ENCODE measurements at regions not wholly inside any gene's neighbourhood (a gene's known extent, or its start where the extent isn't known, plus 50 kb on each side); places are given as distances from the start of the nearest gene placed in this dataset.

DNA sequence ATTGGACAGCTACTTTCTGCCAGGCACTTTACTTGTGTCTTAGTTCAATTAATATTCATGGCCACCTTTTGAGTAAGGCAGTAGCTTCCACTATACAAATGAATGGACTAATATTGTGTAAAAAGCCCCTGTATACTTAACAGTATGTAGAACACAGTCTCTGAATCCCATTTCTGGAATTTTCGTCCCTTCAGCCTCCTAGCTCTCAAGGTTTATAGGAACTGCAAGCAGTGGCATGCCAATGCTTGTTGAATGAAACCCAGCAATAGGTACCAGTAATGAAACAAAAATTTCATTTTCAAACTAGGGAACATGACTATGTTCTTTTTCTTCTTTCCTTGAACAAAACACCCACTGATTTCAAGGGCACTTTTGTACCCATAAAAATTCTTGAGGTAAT, 361.6 kb downstream of the TDRD3 start:
- no peak for DNase-seq

DNA sequence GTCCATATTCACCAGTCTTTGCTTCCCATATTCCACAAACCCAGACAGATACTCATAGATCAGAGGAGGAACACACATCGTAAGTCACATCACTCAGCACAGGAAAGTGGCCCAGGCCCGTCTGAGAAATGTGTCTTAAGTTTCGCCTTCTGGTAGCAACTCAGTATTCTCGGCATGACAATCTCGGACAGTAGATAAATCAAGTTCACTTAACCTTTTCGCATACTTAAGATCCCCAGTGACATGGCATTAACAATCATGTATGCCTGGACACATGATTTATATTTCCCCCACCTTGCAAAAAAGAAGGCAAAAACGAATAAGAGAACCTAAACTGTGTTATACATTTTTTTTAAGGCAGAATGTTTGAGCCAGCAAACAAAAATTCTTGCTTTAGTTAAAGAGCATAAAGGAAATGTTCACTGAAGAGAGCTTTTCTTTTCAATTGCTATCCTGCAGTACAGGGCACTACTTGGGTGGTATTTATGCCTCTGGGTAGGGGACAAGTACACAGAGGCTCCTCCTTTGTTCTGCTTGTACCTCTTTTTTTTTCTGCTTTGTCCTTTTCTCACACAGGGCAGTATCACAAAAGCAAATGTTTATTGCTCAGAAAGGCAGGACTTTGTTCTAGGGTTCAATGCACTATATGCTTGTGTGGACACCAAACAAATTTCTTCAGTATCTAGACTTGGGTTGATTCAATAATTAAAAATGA, 360.6 kb downstream of the TDRD3 start:
- no peak for DNase-seq

DNA sequence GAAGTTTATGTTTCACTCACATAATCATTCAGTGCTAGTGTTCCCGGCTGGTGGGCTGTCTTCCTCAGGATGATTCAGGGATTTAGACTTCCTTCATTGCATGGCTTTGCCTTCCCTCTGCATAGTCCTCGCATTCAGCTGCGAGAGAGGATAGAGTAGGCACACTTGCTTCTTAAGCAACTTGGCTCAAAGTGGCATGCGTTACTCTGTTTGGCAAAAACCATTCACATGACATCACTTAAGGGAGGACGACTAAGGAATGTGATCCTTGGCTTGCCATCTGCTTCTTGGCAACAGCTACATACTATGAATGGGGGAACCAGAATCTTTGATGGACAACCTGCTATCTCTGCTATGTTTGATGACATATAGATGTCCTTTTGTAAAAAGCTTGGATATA, 359.3 kb downstream of the TDRD3 start:
- no peak for DNase-seq

DNA sequence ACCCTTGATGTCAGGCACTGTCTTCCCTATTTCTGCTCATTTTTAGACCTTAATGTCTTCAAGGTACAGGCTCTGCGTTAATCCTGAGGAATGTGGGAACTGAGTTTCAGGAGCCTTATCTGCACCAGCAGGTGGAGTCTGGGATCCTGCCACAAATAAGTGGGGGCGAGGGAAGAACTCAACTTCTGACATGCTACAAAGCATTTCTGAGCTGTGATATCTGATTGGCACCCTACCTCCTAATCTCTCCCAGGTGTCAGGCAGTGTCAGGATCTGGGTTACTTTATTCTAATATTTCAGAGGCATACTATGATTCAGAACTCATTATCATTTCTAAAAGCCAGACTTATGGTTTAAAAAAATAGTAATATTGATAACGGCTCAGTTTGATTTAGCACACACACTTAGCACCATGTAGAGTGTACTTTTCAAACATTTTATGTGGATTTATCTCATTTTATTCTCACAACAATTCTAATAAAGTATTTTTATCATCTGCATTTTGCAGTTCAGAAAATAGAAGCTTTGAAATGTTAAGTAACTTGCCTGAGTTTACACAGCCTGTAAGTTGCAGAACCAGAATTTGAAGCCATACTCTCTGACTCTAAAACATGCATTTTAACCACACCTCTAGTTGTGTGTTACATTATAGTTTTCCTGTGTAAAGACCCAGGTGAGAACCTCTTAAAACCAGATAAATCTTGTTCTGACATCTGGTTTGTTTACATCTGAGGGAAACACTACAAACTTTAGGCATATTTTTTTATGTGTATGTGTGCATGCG, 358.6 kb downstream of the TDRD3 start:
- no peak for DNase-seq

DNA sequence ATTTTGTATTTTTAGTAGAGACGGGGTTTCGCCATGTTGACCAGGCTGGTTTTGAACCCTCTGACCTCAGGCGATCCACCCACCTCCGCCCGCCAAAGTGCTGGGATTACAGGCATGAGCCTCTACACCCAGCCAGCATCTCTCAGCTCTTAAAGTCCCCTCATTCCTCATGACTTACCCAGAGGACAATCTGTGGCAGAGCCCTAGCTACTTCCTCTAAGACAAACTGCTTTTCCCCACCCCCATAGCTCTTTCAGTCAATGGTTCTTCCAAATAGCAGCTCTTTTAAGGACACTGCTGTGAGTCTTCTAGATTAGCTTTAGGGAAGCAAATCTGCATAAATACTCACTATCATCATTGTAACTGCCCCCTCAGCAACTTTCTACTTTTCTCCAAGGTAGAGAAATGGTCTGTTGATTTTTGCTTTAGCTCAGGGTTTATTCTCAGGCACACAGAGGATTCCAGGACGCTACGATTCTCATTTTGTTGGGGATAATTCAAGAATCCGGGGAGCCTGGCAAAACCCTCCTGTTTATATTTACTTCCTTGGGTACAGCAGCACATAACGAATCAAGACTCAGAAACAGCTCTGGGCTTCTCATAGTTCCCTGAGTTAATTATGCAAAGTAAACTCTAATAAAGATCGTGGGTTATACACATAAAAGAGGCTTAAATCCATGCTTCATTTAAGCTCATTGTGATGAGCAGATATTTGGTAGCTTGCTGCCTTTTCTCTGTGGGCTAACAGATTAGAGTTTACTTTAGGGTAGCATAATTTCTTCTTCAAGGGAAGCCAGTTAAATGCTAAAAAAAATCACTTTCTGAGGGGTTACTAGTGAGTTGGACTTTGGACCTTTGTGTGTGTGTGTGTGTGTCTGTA, 357.4 kb downstream of the TDRD3 start:
- DNase-seq: no peak

DNA sequence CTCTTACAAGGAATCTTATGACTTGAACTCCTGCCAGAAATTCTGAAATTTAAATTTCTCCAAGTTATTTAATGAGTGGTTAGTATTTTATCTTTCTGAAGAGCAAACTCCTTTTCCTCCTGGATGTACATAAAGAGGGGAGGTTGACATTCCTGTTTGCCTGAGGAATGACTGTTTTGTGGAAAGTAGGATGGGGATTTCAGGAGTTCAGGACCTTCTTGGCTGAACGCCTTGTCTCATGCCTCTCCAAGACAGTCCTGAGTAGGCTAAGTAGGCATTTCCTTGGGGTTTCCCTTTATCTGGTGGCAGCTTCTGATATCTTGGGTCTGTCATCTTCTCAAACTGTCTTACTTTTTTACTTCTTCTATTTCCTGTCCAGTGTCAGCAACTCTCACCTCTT, 356.6 kb downstream of the TDRD3 start:
- DNase-seq: no peak

DNA sequence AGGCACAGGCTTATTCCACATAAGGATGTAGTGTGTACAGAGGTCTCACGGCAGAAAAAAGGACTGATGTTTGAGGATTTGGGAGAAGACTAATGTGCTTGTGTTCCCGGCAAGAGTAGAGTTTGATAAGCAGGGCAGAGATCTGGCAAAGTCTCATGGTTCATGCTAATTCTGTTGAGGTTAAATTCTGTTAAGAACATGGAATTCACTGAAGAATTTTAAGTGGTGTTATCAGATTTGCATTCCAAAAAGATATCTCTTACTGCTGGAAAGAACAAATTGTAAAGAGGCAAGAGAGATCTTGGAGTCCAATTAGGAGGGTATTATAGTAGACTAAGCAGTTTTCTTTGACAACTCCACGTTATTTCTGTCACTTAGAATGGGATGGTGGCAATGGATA, 348.3 kb downstream of the TDRD3 start:
- DNase-seq: no peak

DNA sequence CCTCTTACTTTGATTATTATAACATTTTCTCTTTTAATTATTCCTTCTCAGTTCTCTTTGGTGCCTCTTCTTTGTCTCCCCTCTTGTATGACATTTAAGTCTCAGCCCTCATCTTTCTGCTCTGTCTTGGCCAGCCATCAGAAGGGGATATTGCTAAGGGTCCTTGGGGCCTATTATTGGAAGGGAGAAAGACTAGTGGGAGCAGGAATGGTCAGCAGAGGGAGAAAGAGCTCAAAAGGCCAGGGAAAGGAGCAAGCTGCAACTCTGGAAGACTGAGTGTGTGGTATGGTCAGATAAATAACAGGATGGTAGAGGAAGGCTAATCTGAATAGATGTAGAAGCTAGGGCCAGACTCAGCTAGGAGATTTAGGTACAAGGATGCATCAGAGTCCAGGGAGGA, 336.9 kb downstream of the TDRD3 start:
- DNase-seq: no peak

DNA sequence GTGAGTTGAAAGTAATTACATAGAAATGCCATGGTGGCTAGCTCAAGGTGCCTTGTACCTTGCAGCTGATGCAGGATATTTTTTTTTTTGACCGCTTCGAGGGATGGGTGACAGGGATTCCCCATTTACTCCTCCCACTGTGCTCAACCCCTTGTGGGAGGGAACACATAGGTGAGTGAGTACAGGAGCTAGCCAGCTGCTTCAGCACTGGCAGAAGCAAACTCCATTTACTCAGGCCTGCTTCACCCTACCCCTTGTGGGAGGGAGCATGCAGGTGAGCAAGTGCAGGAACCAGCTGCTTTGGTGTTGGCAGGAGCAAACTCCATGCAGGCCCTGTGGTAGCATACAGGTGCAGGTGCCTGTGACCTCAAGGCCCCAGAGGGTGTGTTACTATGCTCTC, 330.1 kb downstream of the TDRD3 start:
- DNase-seq: no peak

DNA sequence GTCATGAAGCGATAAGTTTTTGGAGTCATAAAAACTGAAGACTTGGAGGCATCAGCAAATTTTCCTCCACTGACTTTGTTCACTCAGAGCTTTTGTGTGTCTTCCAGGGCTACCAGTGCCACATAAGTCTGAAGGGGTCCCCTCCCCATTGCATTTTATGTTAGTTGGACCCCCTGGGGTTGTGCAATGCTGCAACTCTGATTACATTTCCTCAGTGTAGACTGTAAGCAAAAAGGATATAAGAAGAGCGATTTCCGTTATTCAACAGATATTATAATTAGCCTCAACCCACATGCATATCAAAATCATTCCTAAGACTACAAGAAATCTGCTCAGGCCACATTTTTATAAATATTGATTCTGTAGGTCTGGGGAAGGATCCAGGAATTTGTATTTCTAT, 324.0 kb downstream of the TDRD3 start:
- no peak for DNase-seq

DNA sequence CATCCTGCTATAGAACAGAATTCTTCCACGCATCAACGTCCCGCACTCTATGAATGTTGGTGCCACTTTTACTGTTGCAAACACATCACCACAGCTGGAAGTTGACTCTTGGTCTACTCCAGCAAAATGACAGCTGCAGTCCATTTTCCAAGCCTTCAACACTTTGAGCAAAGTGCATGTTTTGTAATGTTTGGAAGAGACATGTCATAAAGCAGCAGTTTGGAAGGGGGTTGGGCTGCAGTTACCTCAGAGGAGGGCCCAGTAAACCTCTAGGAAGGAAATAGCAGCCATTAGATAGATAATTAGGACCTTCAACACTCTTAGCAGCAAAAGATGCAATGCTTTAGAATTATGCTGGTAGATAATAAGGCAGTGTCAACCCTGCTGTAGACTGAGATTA, 323.6 kb downstream of the TDRD3 start:
- no peak for DNase-seq

DNA sequence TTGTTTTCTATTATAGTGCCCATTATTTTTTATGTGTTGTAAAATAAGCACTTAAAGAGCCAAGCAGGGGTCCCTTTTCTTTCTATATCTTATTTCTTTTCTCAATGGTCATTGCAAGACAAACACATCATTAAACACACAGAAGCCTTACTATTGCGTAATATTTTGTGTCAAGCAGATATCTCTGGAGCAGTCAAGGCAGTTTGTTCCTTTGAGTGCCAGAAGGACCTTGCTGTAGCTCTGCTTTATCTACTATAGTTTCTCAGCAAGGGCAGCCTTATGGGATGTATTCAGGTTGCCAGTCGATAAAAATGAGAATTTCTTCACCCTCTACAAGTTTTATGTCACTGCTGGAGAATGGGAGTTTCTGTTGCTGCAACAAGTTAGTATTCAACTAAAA, 319.3 kb downstream of the TDRD3 start:
- no peak for DNase-seq

DNA sequence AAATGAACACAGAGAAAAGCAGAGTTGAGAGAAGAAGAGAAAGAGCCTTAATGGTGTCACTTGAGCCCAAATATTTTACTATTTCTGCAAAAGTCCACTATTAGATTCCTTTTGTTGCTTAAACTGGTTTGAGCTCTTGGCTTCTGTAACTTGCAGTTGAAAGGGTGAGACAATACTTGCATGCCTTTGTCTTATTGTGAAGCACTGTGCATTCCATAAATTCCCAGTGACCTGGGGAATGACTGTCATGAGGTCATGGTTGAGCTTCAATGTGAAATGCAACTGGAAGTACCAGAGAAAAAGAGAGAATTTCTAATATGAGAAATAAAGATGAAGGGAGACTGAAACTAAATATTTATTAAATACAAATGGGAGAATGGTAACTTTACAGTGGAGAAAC, 310.9 kb downstream of the TDRD3 start:
- no peak for DNase-seq

DNA sequence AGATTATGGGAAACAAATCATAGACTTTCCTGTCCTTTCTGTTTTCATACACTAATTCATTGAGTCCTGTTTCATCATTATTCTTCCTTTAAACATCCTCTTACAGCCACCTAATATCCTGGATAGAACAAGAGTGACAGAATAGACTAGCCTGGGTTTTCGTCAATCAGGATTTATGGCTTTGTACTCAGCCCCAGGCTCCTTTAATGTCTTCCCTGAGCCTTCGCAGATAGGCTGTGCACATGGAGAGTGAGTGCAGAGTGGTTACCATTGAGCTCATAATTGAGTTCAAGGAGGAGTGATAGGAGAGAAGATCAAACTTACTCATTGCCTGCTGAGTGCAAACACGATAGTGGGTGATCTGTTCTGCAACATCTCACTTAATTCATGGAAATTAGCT, 304.9 kb downstream of the TDRD3 start:
- no peak for DNase-seq

DNA sequence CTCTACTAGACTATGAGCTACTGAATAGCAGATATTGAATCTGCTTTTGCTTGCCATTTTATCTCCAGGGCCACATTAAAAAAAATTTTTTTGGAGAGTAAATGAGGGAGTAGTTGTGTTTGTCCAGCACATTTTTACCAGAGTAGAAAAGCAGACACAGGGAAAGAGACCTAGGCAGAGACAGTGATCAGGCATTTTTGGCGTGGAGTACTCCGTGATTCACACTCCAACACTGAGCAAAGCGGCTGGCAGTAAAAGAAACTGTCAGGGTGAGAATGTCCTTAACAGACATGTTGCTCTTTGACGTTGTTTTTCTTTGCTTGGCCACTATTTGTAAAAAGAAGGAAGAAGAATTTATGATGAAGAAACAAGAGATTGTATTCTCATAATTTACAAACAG, 304.0 kb downstream of the TDRD3 start:
- no peak for DNase-seq

DNA sequence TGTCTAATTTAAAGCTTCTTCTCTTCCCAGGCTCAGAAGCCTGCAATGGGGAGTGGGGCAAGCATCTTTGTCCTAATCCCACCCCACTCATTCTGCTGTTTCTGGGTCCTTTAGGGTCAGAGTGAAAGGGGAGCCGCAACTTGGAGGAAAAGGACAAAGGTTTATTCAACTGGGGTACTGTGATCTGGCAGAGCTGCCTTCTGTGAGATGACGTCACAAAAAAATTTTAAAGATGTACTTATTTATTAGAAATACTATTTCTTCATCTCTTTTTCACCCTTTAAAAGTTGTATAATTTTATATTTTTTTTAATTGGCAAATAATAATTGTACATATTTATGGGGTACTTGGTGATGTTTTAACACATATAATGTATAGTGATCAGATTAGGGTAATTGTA, 302.6 kb downstream of the TDRD3 start:
- DNase-seq: no peak

DNA sequence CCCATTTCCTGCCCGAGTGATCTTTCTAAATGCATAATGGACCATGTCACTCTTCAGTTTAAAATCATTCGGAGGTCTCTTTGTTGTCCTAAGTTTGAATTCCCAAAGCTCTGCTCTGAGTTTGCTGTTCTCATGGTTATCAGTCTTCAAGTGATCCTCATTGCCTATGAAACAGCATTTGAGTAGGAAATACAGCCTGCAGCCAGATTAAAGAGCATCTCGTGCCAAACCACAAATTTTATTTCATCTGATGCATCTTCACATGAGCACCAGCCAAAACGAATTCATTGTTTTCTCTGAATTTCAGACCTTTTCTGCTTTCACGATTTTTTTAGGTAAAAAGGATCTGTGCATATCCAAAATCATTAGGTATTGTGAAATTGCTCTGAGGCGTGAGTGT, 299.6 kb downstream of the TDRD3 start:
- no peak for DNase-seq

DNA sequence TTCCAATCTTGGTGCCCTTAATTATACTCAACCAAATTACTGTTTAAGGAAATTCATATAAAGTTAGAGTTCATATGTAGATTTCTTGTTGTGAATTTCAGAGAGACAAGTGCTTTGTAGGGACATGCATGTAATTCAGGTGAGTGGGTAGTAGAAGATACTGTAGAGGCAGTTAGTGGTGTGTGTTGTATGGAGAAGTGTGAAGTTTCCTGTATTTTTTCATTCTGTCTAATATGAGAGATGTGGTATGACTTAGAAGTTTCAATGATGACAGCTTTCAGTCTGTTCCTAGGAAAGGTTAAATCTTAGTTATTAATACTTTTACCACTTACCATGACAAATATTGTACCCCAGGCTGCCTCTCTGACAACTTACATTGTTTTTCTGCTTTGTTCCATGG, 294.2 kb downstream of the TDRD3 start:
- no peak for DNase-seq

DNA sequence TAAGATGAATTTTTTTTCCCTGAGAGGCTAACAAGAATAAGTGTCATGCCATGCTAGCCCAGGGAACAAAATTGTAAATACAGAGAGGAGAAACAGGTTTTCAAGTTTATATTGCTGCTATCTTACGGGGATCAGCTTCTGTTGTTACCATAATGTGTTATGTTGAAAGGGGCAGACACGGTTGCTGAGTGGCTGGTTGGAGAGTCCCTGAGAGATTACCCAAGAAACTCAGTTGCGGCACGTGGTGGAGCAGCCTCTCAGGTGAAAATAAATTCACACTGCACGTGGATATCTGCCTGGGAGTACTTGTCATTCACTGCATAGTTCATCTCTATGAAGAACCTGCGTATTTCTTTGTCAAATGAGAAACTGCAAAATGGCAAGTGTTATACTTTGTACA, 293.6 kb downstream of the TDRD3 start:
- DNase-seq: no peak

DNA sequence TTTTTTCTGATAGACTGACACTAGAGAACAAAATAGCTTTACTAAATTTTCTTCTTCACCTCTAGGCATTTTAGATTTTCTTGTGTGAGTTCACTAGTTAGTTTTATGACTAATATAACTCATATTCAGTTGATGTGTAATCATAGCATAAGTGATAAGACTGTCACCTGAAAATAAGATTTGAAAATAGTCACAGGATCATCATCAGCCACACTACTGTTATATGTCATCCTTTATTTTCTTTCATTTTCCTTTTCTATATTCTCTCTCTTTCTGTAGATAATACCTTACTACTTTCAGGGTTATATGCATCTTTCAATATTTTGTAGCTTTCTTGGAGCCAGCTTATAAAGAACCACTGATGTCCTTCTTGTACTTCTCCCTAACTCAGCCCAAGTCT, 292.6 kb downstream of the TDRD3 start:
- no peak for DNase-seq

DNA sequence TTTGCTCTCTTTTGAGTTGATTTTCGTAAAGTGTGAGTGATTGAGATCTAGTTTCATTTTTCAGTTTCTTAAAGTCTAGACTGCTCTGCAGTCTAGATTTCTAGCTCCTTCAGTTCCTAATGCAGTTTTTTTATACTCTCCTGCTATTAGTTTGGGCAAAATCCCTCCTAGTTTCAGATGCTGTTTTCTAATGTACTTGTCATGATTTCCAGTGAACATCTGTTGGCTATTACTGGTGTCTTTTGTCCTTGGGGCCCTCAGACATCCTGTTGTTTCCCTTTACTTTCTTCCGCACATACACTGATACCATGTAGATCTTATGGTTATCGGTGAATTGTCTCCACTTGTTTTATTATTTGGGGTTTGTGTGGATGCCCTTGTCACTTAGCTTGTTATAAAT, 292.1 kb downstream of the TDRD3 start:
- DNase-seq: no peak

DNA sequence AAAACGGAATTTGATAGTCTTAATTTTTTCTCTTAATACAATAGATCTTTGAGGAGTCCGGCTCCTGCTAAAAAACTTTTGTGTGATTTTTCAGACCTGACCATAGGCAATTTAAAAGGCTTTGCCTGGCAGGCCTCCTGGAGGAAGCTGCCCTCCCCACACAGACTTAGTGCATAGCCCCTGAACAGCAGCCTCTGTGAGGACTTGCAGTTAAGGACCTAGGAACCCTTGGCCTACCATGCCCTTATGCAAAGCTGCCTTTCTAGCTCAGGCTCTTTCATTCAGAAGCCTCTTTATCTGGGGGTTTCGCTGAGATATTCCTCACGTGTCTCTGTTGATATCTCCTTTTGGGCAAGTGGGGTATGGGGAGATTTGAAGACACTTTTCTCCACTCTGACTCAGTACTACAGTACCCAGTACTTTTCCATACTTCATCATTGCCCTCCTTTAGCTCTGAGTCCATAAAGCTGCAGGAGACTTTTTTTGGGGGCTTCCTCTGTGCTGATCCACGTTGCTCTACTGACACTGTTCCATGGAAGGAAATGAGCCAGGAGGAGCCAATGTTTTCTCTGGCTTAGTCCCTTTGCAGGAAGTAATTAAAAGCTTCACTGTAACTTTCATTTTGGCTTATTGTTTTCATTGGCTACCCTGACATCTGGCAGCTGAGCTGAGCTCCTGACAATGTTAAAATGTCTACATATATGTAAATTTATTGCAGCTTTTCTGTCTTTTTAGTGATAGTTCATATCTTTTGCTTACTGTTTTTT, 283.1 kb downstream of the TDRD3 start:
- no peak for DNase-seq

DNA sequence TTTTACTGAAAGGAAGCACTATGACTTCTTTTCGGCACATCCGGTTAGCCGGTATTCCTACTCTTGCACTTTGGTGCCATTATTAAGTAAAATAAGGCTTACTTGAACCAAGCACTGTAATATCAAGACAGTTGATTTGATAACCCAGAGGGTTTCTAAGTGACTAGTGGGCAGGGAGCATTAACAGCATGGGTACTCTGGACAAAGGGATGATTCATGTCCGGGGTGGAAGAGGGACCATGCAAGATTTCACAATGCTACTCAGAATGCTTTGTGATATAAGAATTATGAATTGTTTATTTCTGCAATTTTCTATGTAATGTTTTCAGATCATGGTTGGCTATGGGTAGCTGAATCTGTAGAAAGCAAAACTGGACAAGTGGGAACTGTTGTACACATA, 282.1 kb downstream of the TDRD3 start:
- DNase-seq: no peak

All from right kidney (tissue), 1 donor.